ENCODE measurements at regions not wholly inside any gene's neighbourhood (a gene's known extent, or its start where the extent isn't known, plus 50 kb on each side); places are given as distances from the start of the nearest gene placed in this dataset.

GRCh38 chr12:105805730-105806399 lies 332.9 kb downstream of the NUAK1 start:
- Histone ChIP-seq H3K27me3 (no peaks in the 10 kb centered on the region), H3K9me3 (no peaks in the 10 kb centered on the region), H3K36me3 (no peaks in the 10 kb centered on the region), H3K27ac (no peak overlapping the region), H3K4me3 (no peak overlapping the region), H3K4me1 (peaks cover 0 to 20% (median 6%) of the 10 kb centered on the region in 9 donors)
- TF ChIP-seq CTCF (IDR thresholded peaks at IDR 0.05): no peak
- intact Hi-C loops (cut with DNase I): no loop called here
- WGBS, 2 donors: 55 to 56% methylated on average over 4 of the region's 4 CpGs
- ATAC-seq (peak in 6 of 8 donors; percentile 62 to 79 (median 74)), DNase-seq (peak; percentile 14 to 27)

GRCh38 chr12:105806400-105806770 lies 332.4 kb downstream of the NUAK1 start:
- H3K27me3 ChIP-seq: no peaks in the 10 kb centered on the region
- no peak overlapping the region for H3K27ac ChIP-seq
- WGBS, 2 donors: 92 to 95% methylated on average over 2 of the region's 2 CpGs
- no peak for TF ChIP-seq CTCF (IDR thresholded peaks at IDR 0.05)
- H3K4me3 ChIP-seq: no peak overlapping the region
- ATAC-seq (no peak), DNase-seq (no peak)
- no peaks in the 10 kb centered on the region for H3K36me3 ChIP-seq
- intact Hi-C loops (cut with DNase I): no loop called here
- H3K9me3 ChIP-seq: no peaks in the 10 kb centered on the region
- peaks cover 0 to 16% (median 6%) of the 10 kb centered on the region in 9 donors for H3K4me1 ChIP-seq

- no peaks in the 10 kb centered on the region for H3K36me3 ChIP-seq
These were observed 326.4 kb downstream of the NUAK1 start for GRCh38 chr12:105812366-105812765.

GRCh38 chr12:105813201-105813600 lies 325.6 kb downstream of the NUAK1 start:
- Histone ChIP-seq H3K9me3 (no peaks in the 10 kb centered on the region), H3K36me3 (no peaks in the 10 kb centered on the region), H3K27me3 (no peaks in the 10 kb centered on the region), H3K4me1 (peaks cover 0 to 12% (median 0%) of the 10 kb centered on the region in 9 donors), H3K27ac (no peak overlapping the region), H3K4me3 (no peak overlapping the region)
- DNase-seq: no peak
- ATAC-seq: no peak
- 78 to 85% methylated on average over 5 of the region's 5 CpGs for WGBS, 2 donors
- TF ChIP-seq CTCF (IDR thresholded peaks at IDR 0.05): no peak
- intact Hi-C loops (cut with DNase I): no loop called here

More at GRCh38 chr12:105812366-105812765, 326.4 kb downstream of the NUAK1 start:
- DNase-seq: no peak
- Histone ChIP-seq H3K4me1 (peaks cover 0 to 12% (median 0%) of the 10 kb centered on the region in 9 donors), H3K27ac (no peak overlapping the region), H3K27me3 (no peaks in the 10 kb centered on the region), H3K4me3 (no peak overlapping the region), H3K9me3 (no peaks in the 10 kb centered on the region)
- no peak for TF ChIP-seq CTCF (IDR thresholded peaks at IDR 0.05)
- WGBS, 2 donors: 71 to 78% methylated on average over 1 of the region's 1 CpG
- intact Hi-C loops (cut with DNase I): no loop called here
- ATAC-seq: no peak

Data from heart right ventricle (tissue), 16 donors.